ENCODE measurements at regions not wholly inside any gene's neighbourhood (a gene's known extent, or its start where the extent isn't known, plus 50 kb on each side); places are given as distances from the start of the nearest gene placed in this dataset.

- no peak for DNase-seq (ENCODE audit: low read depth)
These were observed 271.6 kb downstream of the TDRD15 start for GRCh38 chr2:21395366-21395765.

GRCh38 chr2:21396252-21396651, 272.5 kb downstream of the TDRD15 start:
- no peak for DNase-seq (ENCODE audit: low read depth)

- no peak for DNase-seq (ENCODE audit: low read depth)
These were observed 277.4 kb downstream of the TDRD15 start for GRCh38 chr2:21401022-21401698.

GRCh38 chr2:21404137-21404536, 280.4 kb downstream of the TDRD15 start:
- DNase-seq (ENCODE audit: low read depth) = no peak

- DNase-seq (ENCODE audit: low read depth) = no peak
These were observed 281.3 kb downstream of the TDRD15 start for GRCh38 chr2:21404827-21405625.

- no peak for DNase-seq (ENCODE audit: low read depth)
These were observed 282.6 kb downstream of the TDRD15 start for GRCh38 chr2:21406386-21406785.

- DNase-seq (ENCODE audit: low read depth) = no peak
These were observed 283.1 kb downstream of the TDRD15 start for GRCh38 chr2:21406911-21407310.

GRCh38 chr2:21407851-21408250, 284.1 kb downstream of the TDRD15 start:
- DNase-seq (ENCODE audit: low read depth) = no peak

- DNase-seq (ENCODE audit: low read depth) = no peak
These were observed 288.0 kb downstream of the TDRD15 start for GRCh38 chr2:21411741-21412140.

- no peak for DNase-seq (ENCODE audit: low read depth)
These were observed 289.2 kb downstream of the TDRD15 start for GRCh38 chr2:21412944-21413443.

- DNase-seq (ENCODE audit: low read depth) = no peak
These were observed 291.5 kb downstream of the TDRD15 start for GRCh38 chr2:21415234-21415633.

- DNase-seq (ENCODE audit: low read depth) = no peak
These were observed 292.5 kb downstream of the TDRD15 start for GRCh38 chr2:21416226-21416625.

GRCh38 chr2:21418456-21418855, 294.7 kb downstream of the TDRD15 start:
- no peak for DNase-seq (ENCODE audit: low read depth)

- no peak for DNase-seq (ENCODE audit: low read depth)
These were observed 297.0 kb downstream of the TDRD15 start for GRCh38 chr2:21420553-21421335.

- no peak for DNase-seq (ENCODE audit: low read depth)
These were observed 298.3 kb downstream of the TDRD15 start for GRCh38 chr2:21422050-21422449.

- DNase-seq (ENCODE audit: low read depth) = no peak
These were observed 299.2 kb downstream of the TDRD15 start for GRCh38 chr2:21422724-21423522.

GRCh38 chr2:21423854-21424253, 300.1 kb downstream of the TDRD15 start:
- DNase-seq (ENCODE audit: low read depth) = no peak

- DNase-seq (ENCODE audit: low read depth) = no peak
These were observed 300.6 kb downstream of the TDRD15 start for GRCh38 chr2:21424375-21424774.

- no peak for DNase-seq (ENCODE audit: low read depth)
These were observed 303.8 kb downstream of the TDRD15 start for GRCh38 chr2:21427606-21428005.

- DNase-seq (ENCODE audit: low read depth) = no peak
These were observed 305.0 kb downstream of the TDRD15 start for GRCh38 chr2:21428754-21429153.

GRCh38 chr2:21429747-21430146, 306.0 kb downstream of the TDRD15 start:
- DNase-seq (ENCODE audit: low read depth) = no peak

GRCh38 chr2:21431078-21431477, 307.3 kb downstream of the TDRD15 start:
- no peak for DNase-seq (ENCODE audit: low read depth)

All from stimulated activated CD8-positive, alpha-beta memory T cell treated with anti-CD3 and anti-CD28 coated beads, Interleukin-15, amount 100 ng/mL, for 24 hours (primary cell).